Astrocyte (in vitro differentiated cells and primary cell): ENCODE measurements at regions not wholly inside any gene's neighbourhood (a gene's known extent, or its start where the extent isn't known, plus 50 kb on each side); places are given as distances from the start of the nearest gene placed in this dataset.

Experiments used
- CTCF ChIP-seq: IDR thresholded peaks from 2 replicates; pipeline ENCODE4 v1.5.1; 2011; ENCODE audit warnings: low read depth, mild to moderate bottlenecking, inconsistent platforms, low read length, moderate library complexity; ENCODE audit not compliant: insufficient read depth
- EZH2 ChIP-seq: IDR thresholded peaks from 2 replicates; pipeline ENCODE4 v1.6.1; 2012; ENCODE audit warnings: mild to moderate bottlenecking, low read length, inconsistent platforms; ENCODE audit not compliant: insufficient read depth

- no peak for TF ChIP-seq CTCF
- no peak for TF ChIP-seq EZH2
These were observed 598.2 kb upstream of the KLHL29 start for GRCh38 chr2:22786817-22787216.
